Activated T-cell treated with anti-CD3 and anti-CD28 coated beads, Interleukin-2, amount 50 U/mL, for 72 hours (primary cell): ENCODE measurements at regions not wholly inside any gene's neighbourhood (a gene's known extent, or its start where the extent isn't known, plus 50 kb on each side); places are given as distances from the start of the nearest gene placed in this dataset.
"Not testable (repeated sequence)": the region's sequence is repeated elsewhere in the genome, so short reads cannot be mapped to it uniquely, and the experiment has no call there.

Experiments used
- ATAC-seq, 2 donors: fragments of 150-1000 bp; cut with Tn5 transposase; replicated peaks in 1 of 2; 2 replicates each; pipeline ENCODE4 v1.10.0; 2021; ENCODE audit warnings: moderate library complexity in 2 of 2, mild to moderate bottlenecking in 1 of 2
- DNase-seq, 2 donors: peaks; one replicate each; pipeline ENCODE4 v3.0.0; 2021 to 2022; ENCODE audit warnings: mixed read lengths in 1 of 2
- H3K27ac Mint-ChIP-seq: one replicate; pipeline ENCODE4 v1.8.0; 2022; ENCODE audit warnings: mild to moderate bottlenecking, moderate library complexity, mixed read lengths
- H3K27me3 Mint-ChIP-seq: one replicate; pipeline ENCODE4 v1.8.0; 2022; ENCODE audit warnings: low read depth, mixed read lengths
- H3K36me3 Mint-ChIP-seq, 2 donors: one replicate each; pipeline ENCODE4 v1.8.0; 2022; ENCODE audit warnings: mixed read lengths in 2 of 2, mild to moderate bottlenecking in 1 of 2; ENCODE audit not compliant: insufficient read depth in 2 of 2
- H3K4me1 Mint-ChIP-seq: one replicate; pipeline ENCODE4 v1.8.0; 2022; ENCODE audit warnings: low read depth, mixed read lengths
- H3K4me3 Mint-ChIP-seq, 2 donors: one replicate each; pipeline ENCODE4 v1.8.0; 2022; ENCODE audit warnings: mild to moderate bottlenecking in 2 of 2, mixed read lengths in 2 of 2, moderate library complexity in 2 of 2
- H3K9me3 Mint-ChIP-seq, 2 donors: one replicate each; pipeline ENCODE4 v1.8.0; 2022; ENCODE audit warnings: mixed read lengths in 2 of 2

- no peak overlapping the region for H3K4me3 Mint-ChIP-seq
- H3K27me3 Mint-ChIP-seq = peaks cover 27% of the 10 kb centered on the region
- no peaks in the 10 kb centered on the region for H3K9me3 Mint-ChIP-seq
- no peaks in the 10 kb centered on the region for H3K36me3 Mint-ChIP-seq
- ATAC-seq (no peak), DNase-seq (no peak)
- H3K4me1 Mint-ChIP-seq = no peaks in the 10 kb centered on the region
- H3K27ac Mint-ChIP-seq = no peak overlapping the region
Observed at GRCh38 chr6:27782748-27783147, 129.4 kb downstream of the OR2B2 start.

DNA sequence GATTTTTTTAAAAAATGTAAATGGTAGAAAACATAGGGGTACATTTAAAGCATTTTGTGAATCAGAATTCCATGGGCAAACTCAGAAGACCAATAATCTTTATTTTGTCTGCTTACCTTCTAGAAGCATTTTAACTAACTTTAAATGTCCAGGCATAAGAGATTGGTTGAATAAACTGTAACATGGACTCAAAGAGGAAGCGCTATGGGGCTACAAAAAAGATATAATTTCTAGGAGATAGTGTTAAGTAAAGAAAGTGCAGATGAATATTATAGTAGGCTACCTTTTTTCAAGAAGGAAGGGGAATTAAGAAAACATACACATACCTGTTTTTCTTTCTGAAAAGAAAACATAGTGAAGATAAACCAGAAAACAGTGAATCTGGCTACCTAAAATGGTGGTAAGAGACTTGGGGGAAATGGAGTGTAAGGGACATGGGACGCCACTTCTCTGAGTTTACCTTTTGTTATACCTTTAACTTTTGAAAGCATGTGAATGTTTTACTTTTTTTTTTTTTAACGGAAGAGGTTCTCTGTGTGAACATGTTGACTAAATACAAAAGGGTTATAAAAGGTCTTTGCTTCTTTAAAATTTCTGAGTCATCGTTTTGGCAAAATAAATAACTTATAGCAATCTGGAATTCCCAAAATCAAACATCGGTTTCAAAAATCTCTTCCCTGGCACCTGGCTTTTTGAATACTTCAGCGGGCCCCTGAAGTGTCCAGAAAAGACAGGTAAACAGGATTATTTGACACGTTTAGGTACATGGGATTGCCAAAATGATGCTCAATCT lies 133.4 kb downstream of the OR2B2 start:
- H3K4me3 Mint-ChIP-seq = no peak overlapping the region
- peak overlapping the region; percentile 92 for H3K27ac Mint-ChIP-seq
- H3K36me3 Mint-ChIP-seq = no peaks in the 10 kb centered on the region
- H3K9me3 Mint-ChIP-seq = no peaks in the 10 kb centered on the region
- DNase-seq (no peak), ATAC-seq (no peak)
- no peaks in the 10 kb centered on the region for H3K4me1 Mint-ChIP-seq
- H3K27me3 Mint-ChIP-seq = peaks cover 30% of the 10 kb centered on the region

DNA sequence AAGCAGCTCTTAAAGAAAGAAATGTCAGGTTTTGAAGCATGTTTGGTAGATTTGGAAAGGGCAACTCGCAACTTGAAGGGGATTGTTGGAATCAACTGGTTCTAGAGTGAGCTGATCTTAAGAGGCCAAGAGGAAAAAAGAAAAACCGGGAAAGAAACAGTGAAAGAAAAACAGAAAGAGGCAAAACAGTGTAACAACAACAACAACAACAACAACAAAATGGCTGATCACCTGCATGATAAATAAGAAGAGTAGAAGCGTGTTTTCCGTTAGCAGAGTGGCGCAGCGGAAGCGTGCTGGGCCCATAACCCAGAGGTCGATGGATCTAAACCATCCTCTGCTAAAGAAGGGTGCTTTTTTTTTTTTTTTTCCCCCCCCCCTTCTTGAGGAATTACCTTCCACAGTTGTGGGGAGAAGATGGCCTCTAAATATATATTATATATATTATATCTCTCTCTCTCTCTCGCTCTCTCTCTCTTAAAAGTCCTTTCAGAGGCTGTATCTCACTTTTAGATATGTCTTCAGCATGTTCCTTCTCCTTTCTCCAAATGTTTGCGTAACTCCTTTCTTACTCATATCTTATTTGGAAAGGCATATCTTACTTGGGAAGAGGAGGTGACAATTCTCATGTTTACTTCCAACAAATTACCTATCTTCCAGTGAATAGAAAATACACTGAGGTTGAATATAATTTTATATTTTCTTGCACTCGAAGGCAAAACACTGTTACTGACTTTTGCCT lies 134.4 kb downstream of the OR2B2 start:
- Mint-ChIP-seq H3K27me3 (peaks cover 34% of the 10 kb centered on the region), H3K4me3 (peak overlapping the region in 1 of 2 donors; percentile 29), H3K36me3 (no peaks in the 10 kb centered on the region), H3K27ac (peak overlapping the region; percentile 92), H3K9me3 (no peaks in the 10 kb centered on the region), H3K4me1 (no peaks in the 10 kb centered on the region)
- DNase-seq (no peak), ATAC-seq (no peak)

DNA sequence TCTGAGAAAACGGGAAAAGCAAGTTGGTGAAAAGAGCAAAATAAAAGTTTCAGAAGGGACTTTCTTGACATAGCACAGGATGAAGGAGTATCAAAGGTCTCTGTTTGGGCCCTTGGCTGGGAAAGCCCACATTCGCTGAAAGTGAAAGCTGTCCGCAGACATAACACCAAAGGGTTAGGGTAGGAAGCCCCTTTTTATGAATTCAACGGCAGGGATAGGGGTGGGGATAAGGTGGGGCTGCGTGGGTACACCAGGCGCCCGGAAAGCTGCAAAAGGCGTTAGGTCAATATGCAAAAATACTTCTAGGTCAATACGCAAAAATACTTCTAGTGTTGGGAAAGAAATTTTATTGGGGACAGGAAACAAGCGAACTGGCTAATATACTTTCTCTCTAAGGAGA lies 135.1 kb downstream of the OR2B2 start:
- DNase-seq (no peak), ATAC-seq (no peak)
- Mint-ChIP-seq H3K4me1 (peaks cover 3% of the 10 kb centered on the region), H3K27ac (peak overlapping the region; percentile 80), H3K27me3 (peaks cover 36% of the 10 kb centered on the region), H3K36me3 (no peaks in the 10 kb centered on the region), H3K9me3 (no peaks in the 10 kb centered on the region), H3K4me3 (peak overlapping the region in 1 of 2 donors; percentile 49)

- Mint-ChIP-seq H3K4me1 (peaks cover 6% of the 10 kb centered on the region), H3K4me3 (no peak overlapping the region), H3K27me3 (peaks cover 42% of the 10 kb centered on the region), H3K36me3 (no peaks in the 10 kb centered on the region), H3K9me3 (no peaks in the 10 kb centered on the region), H3K27ac (no peak overlapping the region)
- DNase-seq (no peak), ATAC-seq (no peak)
Observed at GRCh38 chr6:27776504-27776903, 135.7 kb downstream of the OR2B2 start.

DNA sequence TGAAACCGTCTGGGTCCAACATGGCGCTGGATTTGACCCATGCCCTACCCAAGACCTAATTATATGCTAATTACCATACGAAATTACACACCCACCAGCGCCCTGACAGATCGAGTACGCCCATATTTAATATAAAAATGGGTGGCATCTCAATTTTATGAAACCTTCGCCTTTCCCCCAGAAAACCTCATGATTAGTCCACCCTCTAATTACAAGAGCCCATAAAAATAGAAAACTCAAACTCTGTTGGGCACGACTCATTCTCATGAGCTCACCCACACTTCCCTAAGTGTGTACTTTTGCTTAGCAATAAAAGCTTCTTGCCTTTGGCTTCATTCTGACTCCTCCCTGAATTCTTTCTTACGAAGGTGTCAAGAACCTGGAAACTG lies 136.4 kb downstream of the OR2B2 start:
- Mint-ChIP-seq H3K4me3 (no peak overlapping the region), H3K36me3 (no peaks in the 10 kb centered on the region)
- no peak for ATAC-seq

GRCh38 chr6:27775138-27775795 lies 136.9 kb downstream of the OR2B2 start:
- H3K27ac Mint-ChIP-seq, H3K36me3 Mint-ChIP-seq, H3K4me1 Mint-ChIP-seq, DNase-seq, H3K9me3 Mint-ChIP-seq, ATAC-seq, H3K4me3 Mint-ChIP-seq: not testable (repeated sequence)
- H3K27me3 Mint-ChIP-seq = peaks cover 48% of the 10 kb centered on the region

More for the DNA sequence above, 136.4 kb downstream of the OR2B2 start:
- Mint-ChIP-seq H3K4me1 (peaks cover 6% of the 10 kb centered on the region), H3K27me3 (peaks cover 47% of the 10 kb centered on the region), H3K9me3 (no peaks in the 10 kb centered on the region), H3K27ac (no peak overlapping the region)
- no peak for DNase-seq

- not testable (repeated sequence) for H3K27ac Mint-ChIP-seq, H3K4me1 Mint-ChIP-seq, H3K9me3 Mint-ChIP-seq, H3K4me3 Mint-ChIP-seq, DNase-seq, ATAC-seq, H3K36me3 Mint-ChIP-seq
- H3K27me3 Mint-ChIP-seq = peaks cover 48% of the 10 kb centered on the region
Observed at GRCh38 chr6:27774264-27774600, 138.0 kb downstream of the OR2B2 start.

GRCh38 chr6:27773542-27774263 lies 138.5 kb downstream of the OR2B2 start:
- H3K4me1 Mint-ChIP-seq, ATAC-seq, H3K9me3 Mint-ChIP-seq, H3K36me3 Mint-ChIP-seq, H3K4me3 Mint-ChIP-seq, H3K27ac Mint-ChIP-seq, DNase-seq: not testable (repeated sequence)
- peaks cover 47% of the 10 kb centered on the region for H3K27me3 Mint-ChIP-seq

GRCh38 chr6:27772261-27773001 lies 139.8 kb downstream of the OR2B2 start:
- peak; percentile 97 for ATAC-seq
- H3K9me3 Mint-ChIP-seq = no peaks in the 10 kb centered on the region
- peak overlapping the region; percentile 4 to 16 for H3K4me3 Mint-ChIP-seq
- peak; percentile 86 to 91 for DNase-seq
- peaks cover 6% of the 10 kb centered on the region for H3K4me1 Mint-ChIP-seq
- H3K27me3 Mint-ChIP-seq = peaks cover 36% of the 10 kb centered on the region
- peak overlapping the region; percentile 58 for H3K27ac Mint-ChIP-seq
- H3K36me3 Mint-ChIP-seq = no peaks in the 10 kb centered on the region

- Mint-ChIP-seq H3K9me3 (no peaks in the 10 kb centered on the region), H3K36me3 (no peaks in the 10 kb centered on the region), H3K27ac (no peak overlapping the region), H3K4me1 (peaks cover 6% of the 10 kb centered on the region), H3K4me3 (no peak overlapping the region), H3K27me3 (peaks cover 33% of the 10 kb centered on the region)
- ATAC-seq = no peak
- DNase-seq = no peak
Observed at GRCh38 chr6:27771235-27771634, 141.0 kb downstream of the OR2B2 start.

GRCh38 chr6:27770724-27771123 lies 141.5 kb downstream of the OR2B2 start:
- Mint-ChIP-seq H3K27me3 (peaks cover 33% of the 10 kb centered on the region), H3K4me3 (no peak overlapping the region), H3K4me1 (peaks cover 6% of the 10 kb centered on the region), H3K36me3 (no peaks in the 10 kb centered on the region), H3K27ac (no peak overlapping the region), H3K9me3 (no peaks in the 10 kb centered on the region)
- ATAC-seq (no peak), DNase-seq (no peak)
